HCT116 (cell line): ENCODE measurements at regions not wholly inside any gene's neighbourhood (a gene's known extent, or its start where the extent isn't known, plus 50 kb on each side); places are given as distances from the start of the nearest gene placed in this dataset.

ENCODE experiments used
- ATAC-seq: fragments of 200-7000 bp; cut with Tn5 transposase; 2 replicates; pipeline ENCODE4 v1.9.1; 2020; ENCODE audit warnings: mild to moderate bottlenecking, moderate library complexity
- BruUV-seq: library from RNA; stranded (reverse); fragments of 400-500 nt; replicated peaks from 2 replicates; lab custom pipeline; 2021; lab: Mats Ljungman, UMichigan
- CTCF ChIA-PET: fragments of 300-600 bp; sonication (Branson Sonifier 250); formaldehyde crosslinking; loops from one replicate; lab custom pipeline; 2021; ENCODE audit warnings: antibody characterized with exemption; lab: Charles Lee
- POLR2A ChIA-PET: fragments of 300-600, 350-600 bp; sonication (Branson Sonifier 250); formaldehyde crosslinking; loops from one replicate; lab custom pipeline; 2021; ENCODE audit warnings: antibody characterized with exemption; lab: Charles Lee
- RAD21 ChIA-PET, 2 experiments: fragments of 300-600 bp; sonication (Branson Sonifier 250); formaldehyde crosslinking; loops; one replicate each; lab custom pipeline; 2023; ENCODE audit warnings: low total read pairs in 2 of 2; ENCODE audit not compliant: uncharacterized antibody in 2 of 2, unreplicated experiment in 2 of 2, low non-redundant PET in 1 of 2; lab: Charles Lee
- DNase-seq: peaks from one replicate; pipeline ENCODE4 v3.0.0-alpha.2; 2010; ENCODE audit warnings: low read depth, low spot score
- H2AFZ ChIP-seq: fragments of 200-600 bp; shearing (Covaris generic), sonication (generic); 2 replicates; pipeline ENCODE4 v1.6.1; 2017; ENCODE audit warnings: low read depth, mixed run types, mixed read lengths, antibody characterized with exemption, low read length; ENCODE audit not compliant: poor library complexity, severe bottlenecking
- H3K27ac ChIP-seq: 2 replicates; pipeline ENCODE4 v1.5.1; 2012; ENCODE audit warnings: low read depth, low read length
- H3K27me3 ChIP-seq: fragments of 200-600 bp; sonication (generic); 2 replicates; pipeline ENCODE4 v1.6.1; 2016; ENCODE audit warnings: mixed run types, low read length, mixed read lengths; ENCODE audit not compliant: insufficient read depth
- H3K36me3 ChIP-seq, 2 experiments: fragments of 200-500 bp in 1 of 2; fragments of 200-600 bp in 1 of 2; sonication (Bioruptor generic) in 1 of 2; sonication (generic) in 1 of 2; 2 replicates each; pipeline versions ENCODE4 v1.5.1 to v1.6.1; 2014 to 2016; ENCODE audit warnings: low read length in 2 of 2, inconsistent platforms in 1 of 2, mixed read lengths in 1 of 2, mixed run types in 1 of 2; ENCODE audit not compliant: insufficient read depth in 2 of 2, control insufficient read depth in 1 of 2
- H3K4me1 ChIP-seq, 2 experiments: fragments of 200-600 bp in 1 of 2; sonication (generic) in 1 of 2; 2 replicates each; pipeline versions ENCODE4 v1.5.1 to v1.6.1; 2012 to 2017; ENCODE audit warnings: low read length in 2 of 2, inconsistent platforms in 1 of 2, mild to moderate bottlenecking in 1 of 2, mixed read lengths in 1 of 2, mixed run types in 1 of 2, moderate library complexity in 1 of 2; ENCODE audit not compliant: insufficient read depth in 2 of 2, control insufficient read depth in 1 of 2
- H3K4me2 ChIP-seq: fragments of 200-600 bp; sonication (generic); 2 replicates; pipeline ENCODE4 v1.6.1; 2017; ENCODE audit warnings: mixed run types, low read length, mixed read lengths
- H3K4me3 ChIP-seq, 2 experiments: fragments of 200-600 bp in 1 of 2; sonication (generic) in 1 of 2; replicated peaks in 1 of 2; 2 replicates each; pipeline ENCODE4 v1.5.1; 2011 to 2016; ENCODE audit warnings: low read length in 2 of 2, control low read depth in 1 of 2, low read depth in 1 of 2, mild to moderate bottlenecking in 1 of 2, mixed read lengths in 1 of 2, mixed run types in 1 of 2
- H3K79me2 ChIP-seq: fragments of 200-600 bp; sonication (generic); 2 replicates; pipeline ENCODE4 v1.6.1; 2017; ENCODE audit warnings: mild to moderate bottlenecking, mixed run types, low read length, moderate library complexity, mixed read lengths; ENCODE audit not compliant: insufficient read depth
- H3K9ac ChIP-seq: fragments of 200-600 bp; sonication (generic); 2 replicates; pipeline ENCODE4 v1.6.1; 2016; ENCODE audit warnings: low read length, mixed read lengths
- H3K9me2 ChIP-seq: fragments of 200-600 bp; sonication (generic), shearing (Covaris generic); 2 replicates; pipeline ENCODE4 v1.6.1; 2017; ENCODE audit warnings: mixed run types, mild to moderate bottlenecking, moderate library complexity; ENCODE audit not compliant: insufficient read depth
- H3K9me3 ChIP-seq, 2 experiments: fragments of 200-500 bp in 1 of 2; fragments of 200-600 bp in 1 of 2; sonication (Bioruptor generic) in 1 of 2; sonication (generic) in 1 of 2; 2 replicates each; pipeline ENCODE4 v1.6.1; 2014 to 2017; ENCODE audit warnings: low read length in 2 of 2, mixed read lengths in 2 of 2, inconsistent platforms in 1 of 2, low read depth in 1 of 2, mild to moderate bottlenecking in 1 of 2, mixed run types in 1 of 2, moderate library complexity in 1 of 2; ENCODE audit not compliant: control insufficient read depth in 1 of 2, insufficient read depth in 1 of 2
- H4K20me1 ChIP-seq: fragments of 200-600 bp; sonication (generic), shearing (Covaris generic); 2 replicates; pipeline ENCODE4 v1.6.1; 2017; ENCODE audit warnings: mixed run types, mild to moderate bottlenecking, moderate library complexity; ENCODE audit not compliant: insufficient read depth
- ATF3 ChIP-seq: IDR thresholded peaks from 2 replicates; pipeline ENCODE4 v1.6.1; 2012
- CEBPB ChIP-seq: IDR thresholded peaks from 2 replicates; pipeline ENCODE4 v1.6.1; 2012; ENCODE audit warnings: low read depth
- ELF1 ChIP-seq: IDR thresholded peaks from 2 replicates; pipeline ENCODE4 v1.6.1; 2012; ENCODE audit warnings: low read depth, borderline replicate concordance
- EZH2phosphoT487 ChIP-seq: fragments of 200-600 bp; IDR thresholded peaks from 2 replicates; pipeline ENCODE4 v1.6.1; 2018; ENCODE audit warnings: antibody characterized with exemption, borderline replicate concordance
- JUND ChIP-seq: IDR thresholded peaks from 2 replicates; pipeline ENCODE4 v1.6.1; 2012
- MAX ChIP-seq: IDR thresholded peaks from 2 replicates; pipeline ENCODE4 v1.6.1; 2012
- POLR2A ChIP-seq: IDR thresholded peaks from 2 replicates; pipeline ENCODE4 v1.7.0; 2011; ENCODE audit warnings: borderline replicate concordance; ENCODE audit not compliant: insufficient read depth, insufficient read length; ENCODE audit errors: extremely low read depth
- POLR2AphosphoS5 ChIP-seq: IDR thresholded peaks from 2 replicates; pipeline ENCODE4 v1.6.1; 2011; ENCODE audit warnings: mild to moderate bottlenecking, low read depth, low read length, moderate library complexity
- RAD21 ChIP-seq: IDR thresholded peaks from 2 replicates; pipeline ENCODE4 v1.6.1; 2012; ENCODE audit warnings: low read depth, mild to moderate bottlenecking
- REST ChIP-seq: IDR thresholded peaks from 2 replicates; pipeline ENCODE4 v1.6.1; 2012; ENCODE audit warnings: low read depth
- SIN3A ChIP-seq: IDR thresholded peaks from 2 replicates; pipeline ENCODE4 v1.6.1; 2012; ENCODE audit warnings: low read depth
- SRF ChIP-seq: IDR thresholded peaks from 2 replicates; pipeline ENCODE4 v1.6.1; 2012; ENCODE audit warnings: low read depth
- TCF7L2 ChIP-seq: IDR thresholded peaks from 2 replicates; pipeline ENCODE4 v1.7.0; 2011; ENCODE audit warnings: borderline replicate concordance, inconsistent platforms; ENCODE audit not compliant: insufficient read depth, insufficient read length; ENCODE audit errors: extremely low read depth
- YY1 ChIP-seq: IDR thresholded peaks from 2 replicates; pipeline ENCODE4 v1.6.1; 2011; ENCODE audit warnings: low read length, low read depth, moderate library complexity, mild to moderate bottlenecking; ENCODE audit not compliant: insufficient replicate concordance; ENCODE audit errors: extremely low read depth
- ZNF274 ChIP-seq: fragments of 200-500 bp; sonication (Bioruptor generic); IDR thresholded peaks from 2 replicates; pipeline ENCODE4 v1.6.1; 2014; ENCODE audit warnings: mild to moderate bottlenecking, low read depth, low read length, inconsistent platforms
- intact Hi-C: fragments of 100-400 bp; cut with micrococcal nuclease; formaldehyde crosslinking; loops from 2 replicates; pipeline ENCODE4 v1.10.0; 2022
- TF ChIP-seq, protein P1 (sequence below): IDR thresholded peaks from 2 replicates; pipeline ENCODE4 v1.6.1; 2011; ENCODE audit warnings: mild to moderate bottlenecking, low read length, moderate library complexity; ENCODE audit not compliant: insufficient replicate concordance; ENCODE audit errors: extremely low read depth
- TF ChIP-seq, protein P2 (sequence below), 3 experiments: fragments of 200-600 bp in 1 of 3; sonication (generic) in 1 of 3; IDR thresholded peaks in 2 of 3; conservative IDR thresholded peaks in 1 of 3; 2 replicates each; pipeline ENCODE4 v1.5.1; 2012 to 2017; ENCODE audit warnings: low read depth in 2 of 3, low read length in 2 of 3, antibody characterized with exemption in 1 of 3, borderline replicate concordance in 1 of 3, control low read depth in 1 of 3, mild to moderate bottlenecking in 1 of 3, mixed read lengths in 1 of 3, mixed run types in 1 of 3, moderate library complexity in 1 of 3; ENCODE audit not compliant: insufficient read depth in 1 of 3

GRCh38 chr2:64727843-64728463 is 74.2 kb upstream of the SERTAD2 start:
- Histone ChIP-seq H3K4me3 (no peak overlapping the region), H3K27ac (no peak overlapping the region), H3K36me3 (no peaks in the 10 kb centered on the region), H3K9ac (no peak overlapping the region), H3K4me2 (no peak overlapping the region), H3K9me3 (no peaks in the 10 kb centered on the region), H4K20me1 (0 out of 2 replicates have a peak, but pooled peaks cover 2% of the 10 kb centered on the region), H3K9me2 (no peaks in the 10 kb centered on the region), H3K27me3 (no peaks in the 10 kb centered on the region), H3K4me1 (peaks cover 9 to 12% of the 10 kb centered on the region in 2 experiments; a peak in 3 of 4 replicates), H2AFZ (no peak overlapping the region)
- DNase-seq: no peak
- ChIA-PET RAD21 (no interaction called here), CTCF (no interaction called here), POLR2A (interaction anchor here (1.0 kb wide), 1 partner anchor 110 kb away, joined by 5 read pairs; no protein-coding TSS in a partner anchor)
- no TSS peak for BruUV-seq
- 0 out of 2 replicates have a peak, but pooled peaks have one; percentile 38 for ATAC-seq
- intact Hi-C loops: no loop called here
- TF ChIP-seq SRF (no peak), SIN3A (no peak), YY1 (no peak), TCF7L2 (no peak), JUND (no peak), POLR2A (no peak), POLR2AphosphoS5 (no peak), RAD21 (no peak), ELF1 (no peak), EZH2phosphoT487 (no peak), ATF3 (no peak), REST (no peak), ZNF274 (no peak), MAX (no peak), CEBPB (no peak)
- TF ChIP-seq, protein P1, sequence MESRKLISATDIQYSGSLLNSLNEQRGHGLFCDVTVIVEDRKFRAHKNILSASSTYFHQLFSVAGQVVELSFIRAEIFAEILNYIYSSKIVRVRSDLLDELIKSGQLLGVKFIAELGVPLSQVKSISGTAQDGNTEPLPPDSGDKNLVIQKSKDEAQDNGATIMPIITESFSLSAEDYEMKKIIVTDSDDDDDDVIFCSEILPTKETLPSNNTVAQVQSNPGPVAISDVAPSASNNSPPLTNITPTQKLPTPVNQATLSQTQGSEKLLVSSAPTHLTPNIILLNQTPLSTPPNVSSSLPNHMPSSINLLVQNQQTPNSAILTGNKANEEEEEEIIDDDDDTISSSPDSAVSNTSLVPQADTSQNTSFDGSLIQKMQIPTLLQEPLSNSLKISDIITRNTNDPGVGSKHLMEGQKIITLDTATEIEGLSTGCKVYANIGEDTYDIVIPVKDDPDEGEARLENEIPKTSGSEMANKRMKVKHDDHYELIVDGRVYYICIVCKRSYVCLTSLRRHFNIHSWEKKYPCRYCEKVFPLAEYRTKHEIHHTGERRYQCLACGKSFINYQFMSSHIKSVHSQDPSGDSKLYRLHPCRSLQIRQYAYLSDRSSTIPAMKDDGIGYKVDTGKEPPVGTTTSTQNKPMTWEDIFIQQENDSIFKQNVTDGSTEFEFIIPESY: no peak
- TF ChIP-seq, protein P2, sequence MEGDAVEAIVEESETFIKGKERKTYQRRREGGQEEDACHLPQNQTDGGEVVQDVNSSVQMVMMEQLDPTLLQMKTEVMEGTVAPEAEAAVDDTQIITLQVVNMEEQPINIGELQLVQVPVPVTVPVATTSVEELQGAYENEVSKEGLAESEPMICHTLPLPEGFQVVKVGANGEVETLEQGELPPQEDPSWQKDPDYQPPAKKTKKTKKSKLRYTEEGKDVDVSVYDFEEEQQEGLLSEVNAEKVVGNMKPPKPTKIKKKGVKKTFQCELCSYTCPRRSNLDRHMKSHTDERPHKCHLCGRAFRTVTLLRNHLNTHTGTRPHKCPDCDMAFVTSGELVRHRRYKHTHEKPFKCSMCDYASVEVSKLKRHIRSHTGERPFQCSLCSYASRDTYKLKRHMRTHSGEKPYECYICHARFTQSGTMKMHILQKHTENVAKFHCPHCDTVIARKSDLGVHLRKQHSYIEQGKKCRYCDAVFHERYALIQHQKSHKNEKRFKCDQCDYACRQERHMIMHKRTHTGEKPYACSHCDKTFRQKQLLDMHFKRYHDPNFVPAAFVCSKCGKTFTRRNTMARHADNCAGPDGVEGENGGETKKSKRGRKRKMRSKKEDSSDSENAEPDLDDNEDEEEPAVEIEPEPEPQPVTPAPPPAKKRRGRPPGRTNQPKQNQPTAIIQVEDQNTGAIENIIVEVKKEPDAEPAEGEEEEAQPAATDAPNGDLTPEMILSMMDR (IDR thresholded peaks at IDR 0.05 in 2 of 3, conservative IDR thresholded peaks at IDR 0.05 in 1 of 3; ENCODE audit: borderline replicate concordance in 1 of 3, insufficient read depth in 1 of 3, low read depth in 2 of 3, low read length in 2 of 3): no peak
- TF ChIP-seq, all 23 proteins: peak for 0
- H3K79me2 ChIP-seq: peaks cover 30% of the 10 kb centered on the region; the same call in 1 of the 2 replicates
